Stomach (tissue), 4 donors: ENCODE measurements at regions not wholly inside any gene's neighbourhood (a gene's known extent, or its start where the extent isn't known, plus 50 kb on each side); places are given as distances from the start of the nearest gene placed in this dataset.

ENCODE experiments used
- EP300 ChIP-seq: sonication (generic); formaldehyde crosslinking; IDR thresholded peaks from one replicate; pipeline ENCODE4 v1.6.1; 2017; ENCODE audit warnings: antibody characterized with exemption
- POLR2A ChIP-seq, 4 donors: fragments of 450-650 bp; IDR thresholded peaks; one replicate each; pipeline ENCODE4 v1.6.1; 2016; ENCODE audit warnings: antibody characterized with exemption in 4 of 4, control low read depth in 2 of 4, mild to moderate bottlenecking in 1 of 4, moderate library complexity in 1 of 4
- POLR2AphosphoS5 ChIP-seq, 3 donors: sonication (generic); formaldehyde crosslinking; IDR thresholded peaks; one replicate each; pipeline ENCODE4 v1.6.1; 2016; ENCODE audit warnings: antibody characterized with exemption in 3 of 3
- TF ChIP-seq, protein P1 (sequence below), 7 experiments: fragments of 450-650 bp in 4 of 7; fragments of 200-600 bp in 3 of 7; sonication (generic) in 3 of 7; IDR thresholded peaks; one replicate each; pipeline ENCODE4 v1.5.1; 2016 to 2019; ENCODE audit warnings: antibody characterized with exemption in 7 of 7, control low read depth in 2 of 7, mild to moderate bottlenecking in 1 of 7

DNA sequence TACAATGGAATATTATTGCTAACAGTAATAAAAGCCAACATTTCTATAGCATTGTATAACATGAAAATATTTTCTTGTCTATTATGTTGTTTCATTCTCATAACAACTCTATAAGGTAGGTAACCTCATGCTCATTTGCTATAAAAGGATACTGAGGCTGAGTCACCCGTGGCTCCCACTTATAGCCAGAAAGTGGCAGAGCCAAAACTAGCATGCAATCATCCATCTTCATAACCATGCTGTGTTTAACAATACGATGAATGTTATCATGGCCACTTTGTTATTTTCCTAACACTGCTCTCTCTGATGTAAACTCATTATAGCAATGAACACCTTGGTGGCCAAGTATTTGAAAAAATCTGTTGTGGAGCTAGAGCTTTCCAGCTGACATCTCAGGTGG is 80.8 kb upstream of the JUN start:
- TF ChIP-seq, protein P1, sequence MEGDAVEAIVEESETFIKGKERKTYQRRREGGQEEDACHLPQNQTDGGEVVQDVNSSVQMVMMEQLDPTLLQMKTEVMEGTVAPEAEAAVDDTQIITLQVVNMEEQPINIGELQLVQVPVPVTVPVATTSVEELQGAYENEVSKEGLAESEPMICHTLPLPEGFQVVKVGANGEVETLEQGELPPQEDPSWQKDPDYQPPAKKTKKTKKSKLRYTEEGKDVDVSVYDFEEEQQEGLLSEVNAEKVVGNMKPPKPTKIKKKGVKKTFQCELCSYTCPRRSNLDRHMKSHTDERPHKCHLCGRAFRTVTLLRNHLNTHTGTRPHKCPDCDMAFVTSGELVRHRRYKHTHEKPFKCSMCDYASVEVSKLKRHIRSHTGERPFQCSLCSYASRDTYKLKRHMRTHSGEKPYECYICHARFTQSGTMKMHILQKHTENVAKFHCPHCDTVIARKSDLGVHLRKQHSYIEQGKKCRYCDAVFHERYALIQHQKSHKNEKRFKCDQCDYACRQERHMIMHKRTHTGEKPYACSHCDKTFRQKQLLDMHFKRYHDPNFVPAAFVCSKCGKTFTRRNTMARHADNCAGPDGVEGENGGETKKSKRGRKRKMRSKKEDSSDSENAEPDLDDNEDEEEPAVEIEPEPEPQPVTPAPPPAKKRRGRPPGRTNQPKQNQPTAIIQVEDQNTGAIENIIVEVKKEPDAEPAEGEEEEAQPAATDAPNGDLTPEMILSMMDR (IDR thresholded peaks at IDR 0.05) = no peak
- TF ChIP-seq POLR2A (IDR thresholded peaks at IDR 0.05) (no peak), POLR2AphosphoS5 (IDR thresholded peaks at IDR 0.05) (no peak), EP300 (no peak)
